Activated CD8-positive, alpha-beta T cell treated with anti-CD3 and anti-CD28 coated beads for 36 hours (primary cell): ENCODE measurements at regions not wholly inside any gene's neighbourhood (a gene's known extent, or its start where the extent isn't known, plus 50 kb on each side); places are given as distances from the start of the nearest gene placed in this dataset.

Experiments
- ATAC-seq: fragments of 200-7000 bp; cut with Tn5 transposase; one replicate; pipeline ENCODE4 v1.10.0; 2021; ENCODE audit warnings: mild to moderate bottlenecking, moderate library complexity
- CTCF ChIA-PET: fragments of 350-600 bp; sonication (Branson Sonifier 250); formaldehyde crosslinking; loops from one replicate; lab custom pipeline; 2021; ENCODE audit warnings: antibody characterized with exemption; lab: Charles Lee
- POLR2A ChIA-PET: fragments of 350-600 bp; sonication (Branson Sonifier 250); formaldehyde crosslinking; loops from one replicate; lab custom pipeline; 2021; ENCODE audit warnings: antibody characterized with exemption; lab: Charles Lee
- DNase-seq: peaks from one replicate; pipeline ENCODE4 v3.0.0-alpha.2; 2020
- H3K27ac Mint-ChIP-seq: one replicate; pipeline ENCODE4 v1.8.0; 2021; ENCODE audit warnings: mild to moderate bottlenecking, mixed read lengths
- H3K27me3 Mint-ChIP-seq: one replicate; pipeline ENCODE4 v1.8.0; 2021; ENCODE audit warnings: mixed read lengths
- H3K36me3 Mint-ChIP-seq: one replicate; pipeline ENCODE4 v1.8.0; 2021; ENCODE audit warnings: low read depth, mixed read lengths
- H3K4me1 Mint-ChIP-seq: one replicate; pipeline ENCODE4 v1.8.0; 2021; ENCODE audit warnings: low read depth, mixed read lengths
- H3K4me3 Mint-ChIP-seq: one replicate; pipeline ENCODE4 v1.8.0; 2021; ENCODE audit warnings: mild to moderate bottlenecking, moderate library complexity, mixed read lengths
- H3K9me3 Mint-ChIP-seq: one replicate; pipeline ENCODE4 v1.8.0; 2021; ENCODE audit warnings: mixed read lengths
- CTCF ChIP-seq: fragments of 200-600 bp; IDR thresholded peaks from one replicate; pipeline ENCODE4 v1.8.0; 2022; ENCODE audit warnings: antibody characterized with exemption, mild to moderate bottlenecking
- intact Hi-C: fragments of 100-400 bp; cut with micrococcal nuclease; formaldehyde crosslinking; loops from one replicate; pipeline ENCODE4 v1.10.0; 2022

- intact Hi-C loops = no loop called here
- ATAC-seq (no peak), DNase-seq (no peak)
- Mint-ChIP-seq H3K27me3 (no peaks in the 10 kb centered on the region), H3K36me3 (no peaks in the 10 kb centered on the region), H3K4me1 (no peaks in the 10 kb centered on the region), H3K27ac (no peak overlapping the region), H3K4me3 (no peak overlapping the region), H3K9me3 (peaks cover 17% of the 10 kb centered on the region)
- TF ChIP-seq CTCF = no peak
- ChIA-PET POLR2A (no interaction called here), CTCF (no interaction called here)
Measured at GRCh38 chr3:80701349-80701748, 933.6 kb upstream of the ROBO1 start.

- no peak for DNase-seq
- CTCF ChIA-PET = no interaction called here
- TF ChIP-seq CTCF = no peak
- Mint-ChIP-seq H3K9me3 (peaks cover 4% of the 10 kb centered on the region), H3K4me3 (no peak overlapping the region), H3K36me3 (no peaks in the 10 kb centered on the region), H3K27ac (no peak overlapping the region), H3K4me1 (no peaks in the 10 kb centered on the region), H3K27me3 (no peaks in the 10 kb centered on the region)
- intact Hi-C loops = no loop called here
- no peak for ATAC-seq
- POLR2A ChIA-PET = no interaction called here
Measured at GRCh38 chr3:80697291-80697690, 929.5 kb upstream of the ROBO1 start.

- Mint-ChIP-seq H3K27me3 (no peaks in the 10 kb centered on the region), H3K4me1 (no peaks in the 10 kb centered on the region), H3K27ac (no peak overlapping the region), H3K9me3 (peaks cover 8% of the 10 kb centered on the region), H3K36me3 (no peaks in the 10 kb centered on the region), H3K4me3 (no peak overlapping the region)
- ChIA-PET CTCF (no interaction called here), POLR2A (no interaction called here)
- intact Hi-C loops = no loop called here
- ATAC-seq (no peak), DNase-seq (no peak)
- no peak for TF ChIP-seq CTCF
Measured at GRCh38 chr3:80696280-80696679, 928.5 kb upstream of the ROBO1 start.

GRCh38 chr3:80688814-80689213 lies 921.0 kb upstream of the ROBO1 start:
- Mint-ChIP-seq H3K27me3 (no peaks in the 10 kb centered on the region), H3K4me3 (no peak overlapping the region), H3K9me3 (peaks cover 12% of the 10 kb centered on the region), H3K27ac (no peak overlapping the region), H3K36me3 (no peaks in the 10 kb centered on the region), H3K4me1 (no peaks in the 10 kb centered on the region)
- POLR2A ChIA-PET = no interaction called here
- DNase-seq (no peak), ATAC-seq (no peak)
- intact Hi-C loops = no loop called here
- TF ChIP-seq CTCF = no peak
- CTCF ChIA-PET = no interaction called here

GRCh38 chr3:80682951-80683350 lies 915.2 kb upstream of the ROBO1 start:
- no peaks in the 10 kb centered on the region for H3K4me1 Mint-ChIP-seq
- no peak overlapping the region for H3K4me3 Mint-ChIP-seq
- no peaks in the 10 kb centered on the region for H3K27me3 Mint-ChIP-seq
- no peak overlapping the region for H3K27ac Mint-ChIP-seq
- ChIA-PET CTCF (no interaction called here), POLR2A (no interaction called here)
- H3K9me3 Mint-ChIP-seq = peaks cover 11% of the 10 kb centered on the region
- no peak for ATAC-seq
- no peak for TF ChIP-seq CTCF
- no peak for DNase-seq
- no peaks in the 10 kb centered on the region for H3K36me3 Mint-ChIP-seq
- intact Hi-C loops = no loop called here
